ENCODE measurements at regions not wholly inside any gene's neighbourhood (a gene's known extent, or its start where the extent isn't known, plus 50 kb on each side); places are given as distances from the start of the nearest gene placed in this dataset.
A peak's percentile ranks its signal among the peaks of the same experiment; 100 is the strongest.

- DNase-seq: peak; percentile 61
These were observed 64.9 kb downstream of the MCFD2 start for GRCh38 chr2:46850742-46851141.

- no peak for DNase-seq
These were observed 65.7 kb downstream of the MCFD2 start for GRCh38 chr2:46849721-46850556.

GRCh38 chr2:46849046-46849715 lies 66.4 kb downstream of the MCFD2 start:
- no peak for DNase-seq

GRCh38 chr2:46848447-46848846 lies 67.2 kb downstream of the MCFD2 start:
- no peak for DNase-seq

GRCh38 chr2:46847726-46848412 lies 67.7 kb downstream of the MCFD2 start:
- DNase-seq: no peak

GRCh38 chr2:46847185-46847710 lies 68.4 kb downstream of the MCFD2 start:
- DNase-seq: peak; percentile 94

GRCh38 chr2:46846536-46846935 lies 69.1 kb downstream of the MCFD2 start:
- DNase-seq: no peak

- DNase-seq: no peak
These were observed 69.8 kb downstream of the MCFD2 start for GRCh38 chr2:46845542-46846486.

- DNase-seq: no peak
These were observed 71.2 kb downstream of the MCFD2 start for GRCh38 chr2:46844443-46844842.

GRCh38 chr2:46844034-46844433 lies 71.6 kb downstream of the MCFD2 start:
- DNase-seq: no peak

GRCh38 chr2:46843316-46843715 lies 72.3 kb downstream of the MCFD2 start:
- DNase-seq: no peak

- no peak for DNase-seq
These were observed 72.7 kb downstream of the MCFD2 start for GRCh38 chr2:46842876-46843275.

- no peak for DNase-seq
These were observed 74.0 kb downstream of the MCFD2 start for GRCh38 chr2:46841621-46842020.

- DNase-seq: no peak
These were observed 76.6 kb downstream of the MCFD2 start for GRCh38 chr2:46839045-46839444.

GRCh38 chr2:46837704-46838103 lies 77.9 kb downstream of the MCFD2 start:
- no peak for DNase-seq

GRCh38 chr2:46837112-46837454 lies 78.5 kb downstream of the MCFD2 start:
- no peak for DNase-seq

GRCh38 chr2:46836295-46837111 lies 79.1 kb downstream of the MCFD2 start:
- no peak for DNase-seq

GRCh38 chr2:46835520-46835919 lies 80.1 kb downstream of the MCFD2 start:
- no peak for DNase-seq

- no peak for DNase-seq
These were observed 83.1 kb downstream of the MCFD2 start for GRCh38 chr2:46832543-46832942.

- no peak for DNase-seq
These were observed 83.7 kb downstream of the MCFD2 start for GRCh38 chr2:46831869-46832265.

All from muscle of arm (tissue), 1 donor.